KMS-11 (cell line): ENCODE measurements at regions not wholly inside any gene's neighbourhood (a gene's known extent, or its start where the extent isn't known, plus 50 kb on each side); places are given as distances from the start of the nearest gene placed in this dataset.

Experiments used
- H2AFZ ChIP-seq: fragments of 200-600 bp; sonication (generic); 2 replicates; pipeline ENCODE4 v1.6.1; 2016; ENCODE audit warnings: antibody characterized with exemption, mixed run types, low read depth
- H3K27ac ChIP-seq: fragments of 200-600 bp; sonication (generic); 2 replicates; pipeline ENCODE4 v1.6.1; 2016; ENCODE audit warnings: mild to moderate bottlenecking, mixed run types
- H3K27me3 ChIP-seq: fragments of 200-600 bp; sonication (generic); 2 replicates; pipeline ENCODE4 v1.6.1; 2017; ENCODE audit warnings: mild to moderate bottlenecking, low read depth, mixed run types, moderate library complexity; ENCODE audit not compliant: insufficient read depth
- H3K36me3 ChIP-seq: fragments of 200-600 bp; sonication (generic); 2 replicates; pipeline ENCODE4 v1.6.1; 2017; ENCODE audit warnings: mild to moderate bottlenecking, mixed run types; ENCODE audit not compliant: insufficient read depth
- H3K4me1 ChIP-seq: fragments of 200-600 bp; sonication (generic); 2 replicates; pipeline ENCODE4 v1.6.1; 2016; ENCODE audit warnings: mild to moderate bottlenecking, low read depth, mixed run types; ENCODE audit not compliant: poor library complexity, severe bottlenecking
- H3K4me2 ChIP-seq: fragments of 200-600 bp; sonication (generic); 2 replicates; pipeline ENCODE4 v1.7.0; 2016; ENCODE audit warnings: mild to moderate bottlenecking, mixed run types
- H3K4me3 ChIP-seq: fragments of 200-600 bp; sonication (generic); IDR thresholded peaks from 2 replicates; pipeline ENCODE4 v1.6.1; 2017; ENCODE audit warnings: low read depth, low read length, mixed read lengths; ENCODE audit not compliant: insufficient read depth
- H3K79me2 ChIP-seq: fragments of 200-600 bp; sonication (generic); 2 replicates; pipeline ENCODE4 v1.6.1; 2016; ENCODE audit warnings: low read depth, mixed run types; ENCODE audit not compliant: insufficient read depth
- H3K9ac ChIP-seq: fragments of 200-600 bp; sonication (generic); 2 replicates; pipeline ENCODE4 v1.6.1; 2016; ENCODE audit warnings: mild to moderate bottlenecking, mixed run types
- H4K20me1 ChIP-seq: fragments of 200-600 bp; sonication (generic); 2 replicates; pipeline ENCODE4 v1.6.1; 2016; ENCODE audit warnings: mild to moderate bottlenecking, mixed run types; ENCODE audit not compliant: insufficient read depth
- CTCF ChIP-seq: fragments of 200-600 bp; sonication (generic); conservative IDR thresholded peaks from 2 replicates; pipeline ENCODE4 v1.6.1; 2017; ENCODE audit warnings: low read depth, mild to moderate bottlenecking, antibody characterized with exemption, low read length, moderate library complexity, mixed read lengths

DNA sequence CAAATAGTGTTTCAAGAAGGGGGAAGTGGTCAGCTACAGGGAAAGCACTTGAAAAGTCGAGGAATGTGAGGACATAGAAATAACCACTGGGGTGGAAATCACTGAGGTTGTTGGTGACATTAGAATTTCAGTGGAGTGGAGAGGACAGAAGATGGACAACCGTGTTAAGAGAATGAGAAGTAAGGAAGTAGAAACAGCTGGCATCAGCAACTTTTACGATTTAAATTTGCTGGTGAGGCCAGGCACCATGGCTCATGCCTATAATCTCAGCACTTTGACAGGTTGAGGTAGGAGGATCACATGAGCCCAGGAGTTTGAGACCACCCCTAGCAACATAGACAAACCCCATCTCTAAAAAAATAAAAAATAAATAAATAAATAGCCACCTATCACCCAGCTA, 83.2 kb upstream of the PSMD7 start:
- H3K9ac ChIP-seq = no peak overlapping the region
- H3K36me3 ChIP-seq = no peaks in the 10 kb centered on the region
- no peaks in the 10 kb centered on the region for H4K20me1 ChIP-seq
- no peak overlapping the region for H3K4me3 ChIP-seq
- no peak overlapping the region for H2AFZ ChIP-seq
- H3K27me3 ChIP-seq = no peaks in the 10 kb centered on the region
- H3K27ac ChIP-seq = no peak overlapping the region
- TF ChIP-seq CTCF = no peak
- H3K4me1 ChIP-seq = no peaks in the 10 kb centered on the region
- no peaks in the 10 kb centered on the region for H3K79me2 ChIP-seq
- H3K4me2 ChIP-seq = no peak overlapping the region

DNA sequence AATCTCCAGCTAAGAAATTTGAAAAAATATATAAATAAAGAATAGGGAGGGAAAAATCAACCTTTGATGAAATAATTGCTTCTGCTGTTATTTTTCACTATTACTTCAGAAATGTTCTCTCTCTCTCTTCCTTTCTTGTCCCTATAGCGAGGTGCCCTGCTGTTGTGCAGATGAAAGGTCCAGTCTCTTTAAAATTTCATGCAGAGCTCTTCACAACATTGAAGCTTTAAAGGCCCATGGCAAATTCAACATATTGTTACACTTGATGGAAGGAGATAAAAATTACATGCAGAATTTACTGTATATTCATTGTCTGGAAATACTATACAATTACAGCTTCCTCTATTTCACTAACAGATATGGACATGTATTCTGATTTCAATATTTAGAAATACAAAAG, 86.4 kb upstream of the PSMD7 start:
- no peaks in the 10 kb centered on the region for H3K36me3 ChIP-seq
- H3K4me1 ChIP-seq = no peaks in the 10 kb centered on the region
- no peak overlapping the region for H3K4me3 ChIP-seq
- no peaks in the 10 kb centered on the region for H3K27me3 ChIP-seq
- H4K20me1 ChIP-seq = no peaks in the 10 kb centered on the region
- TF ChIP-seq CTCF = no peak
- no peak overlapping the region for H2AFZ ChIP-seq
- no peak overlapping the region for H3K9ac ChIP-seq
- no peak overlapping the region for H3K4me2 ChIP-seq
- no peaks in the 10 kb centered on the region for H3K79me2 ChIP-seq
- no peak overlapping the region for H3K27ac ChIP-seq

DNA sequence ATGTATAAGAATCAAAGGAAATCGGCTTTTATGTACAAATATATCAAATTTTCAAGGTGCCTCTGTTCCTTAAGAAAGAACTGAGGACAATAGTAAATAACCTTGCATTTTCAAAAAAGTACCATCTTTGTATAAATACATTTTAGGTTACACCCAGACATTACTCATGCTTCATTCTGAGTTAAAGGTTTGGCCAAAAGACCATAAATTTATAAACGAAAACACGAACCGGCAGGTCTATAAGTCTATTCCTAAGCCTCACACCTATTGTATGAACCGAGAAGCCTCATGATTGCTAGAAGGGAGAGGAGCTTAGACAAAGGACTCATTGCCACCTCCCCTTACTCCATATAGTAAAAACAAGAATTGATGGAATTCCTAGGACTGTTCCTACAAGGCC, 94.6 kb upstream of the PSMD7 start:
- Histone ChIP-seq H3K36me3 (no peaks in the 10 kb centered on the region), H3K4me1 (no peaks in the 10 kb centered on the region), H4K20me1 (no peaks in the 10 kb centered on the region), H3K27ac (no peak overlapping the region), H3K79me2 (no peaks in the 10 kb centered on the region), H3K27me3 (no peaks in the 10 kb centered on the region), H3K4me2 (no peak overlapping the region), H3K9ac (no peak overlapping the region), H2AFZ (no peak overlapping the region), H3K4me3 (no peak overlapping the region)
- TF ChIP-seq CTCF = no peak

- H3K36me3 ChIP-seq = no peaks in the 10 kb centered on the region
- TF ChIP-seq CTCF = no peak
- no peak overlapping the region for H3K4me3 ChIP-seq
- H3K27me3 ChIP-seq = no peaks in the 10 kb centered on the region
- H3K79me2 ChIP-seq = no peaks in the 10 kb centered on the region
- no peak overlapping the region for H3K4me2 ChIP-seq
- H3K27ac ChIP-seq = no peak overlapping the region
- no peak overlapping the region for H2AFZ ChIP-seq
- no peaks in the 10 kb centered on the region for H3K4me1 ChIP-seq
- H4K20me1 ChIP-seq = no peaks in the 10 kb centered on the region
- no peak overlapping the region for H3K9ac ChIP-seq
Measured at GRCh38 chr16:74201576-74201975, 95.0 kb upstream of the PSMD7 start.

DNA sequence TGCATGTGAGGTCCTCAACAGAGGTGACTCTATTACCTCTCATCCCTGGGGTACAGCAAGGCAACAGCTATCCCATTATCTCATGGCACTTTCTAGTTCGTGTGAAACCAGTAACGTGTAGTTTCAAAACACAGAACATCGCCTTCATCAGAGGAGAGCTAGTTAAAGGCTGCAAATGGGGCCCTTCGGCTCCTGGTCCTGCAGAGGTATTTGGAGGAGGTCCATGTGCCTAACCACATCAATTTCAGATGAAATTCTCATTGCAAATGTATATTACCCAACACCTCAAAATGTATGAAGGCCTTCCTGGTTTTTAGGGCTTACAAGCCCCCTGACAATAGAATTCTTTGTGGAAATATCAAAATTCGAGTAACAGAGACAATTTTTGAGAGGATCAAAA, 95.7 kb upstream of the PSMD7 start:
- H3K27me3 ChIP-seq = no peaks in the 10 kb centered on the region
- no peak overlapping the region for H3K9ac ChIP-seq
- no peak for TF ChIP-seq CTCF
- H3K4me1 ChIP-seq = no peaks in the 10 kb centered on the region
- H3K27ac ChIP-seq = no peak overlapping the region
- H3K36me3 ChIP-seq = no peaks in the 10 kb centered on the region
- no peaks in the 10 kb centered on the region for H4K20me1 ChIP-seq
- H3K4me2 ChIP-seq = no peak overlapping the region
- H2AFZ ChIP-seq = no peak overlapping the region
- H3K79me2 ChIP-seq = no peaks in the 10 kb centered on the region
- H3K4me3 ChIP-seq = no peak overlapping the region
